ENCODE measurements at regions not wholly inside any gene's neighbourhood (a gene's known extent, or its start where the extent isn't known, plus 50 kb on each side); places are given as distances from the start of the nearest gene placed in this dataset.

- DNase-seq (ENCODE audit: low read depth): no peak
These were observed 114.9 kb upstream of the SLC45A1 start for GRCh38 chr1:8203056-8203455.

DNA sequence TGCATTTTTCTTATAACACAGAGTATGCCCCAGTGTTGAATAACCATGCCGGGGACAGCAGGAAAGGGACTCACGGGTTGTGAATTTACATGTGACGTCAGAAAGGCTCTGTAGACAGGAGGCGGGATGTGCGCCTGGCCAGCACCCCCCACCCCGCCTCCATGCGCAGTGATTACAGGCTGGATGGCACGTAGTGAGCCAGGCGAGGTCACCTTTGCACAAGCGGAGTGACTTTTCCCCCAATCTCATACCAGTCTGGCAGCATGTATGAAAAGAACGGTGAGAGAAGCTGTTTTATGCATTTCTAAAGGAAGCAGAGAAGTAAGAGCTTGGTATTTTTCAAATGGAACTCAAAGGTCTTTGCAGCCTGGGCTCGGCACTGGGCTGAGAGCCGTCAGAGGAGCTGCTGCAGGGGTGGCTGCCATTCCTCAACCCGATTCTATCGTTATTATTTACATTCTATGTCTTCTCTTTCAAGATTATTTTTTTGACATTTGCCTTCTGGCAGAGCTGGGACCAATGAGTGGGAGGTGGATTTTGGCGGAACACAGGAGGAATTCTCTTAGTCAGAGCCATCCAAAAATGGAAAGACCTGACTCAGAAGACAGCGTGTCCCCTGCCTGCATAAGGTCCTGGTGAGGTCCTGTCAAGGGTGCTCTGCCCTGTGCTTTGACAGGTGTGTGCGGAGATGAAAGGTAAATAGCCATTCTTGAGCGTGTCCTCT, 115.6 kb upstream of the SLC45A1 start:
- DNase-seq (ENCODE audit: low read depth): no peak

GRCh38 chr1:8201331-8201861, 116.5 kb upstream of the SLC45A1 start:
- DNase-seq (ENCODE audit: low read depth): no peak

GRCh38 chr1:8200317-8201115, 117.4 kb upstream of the SLC45A1 start:
- no peak for DNase-seq (ENCODE audit: low read depth)

DNA sequence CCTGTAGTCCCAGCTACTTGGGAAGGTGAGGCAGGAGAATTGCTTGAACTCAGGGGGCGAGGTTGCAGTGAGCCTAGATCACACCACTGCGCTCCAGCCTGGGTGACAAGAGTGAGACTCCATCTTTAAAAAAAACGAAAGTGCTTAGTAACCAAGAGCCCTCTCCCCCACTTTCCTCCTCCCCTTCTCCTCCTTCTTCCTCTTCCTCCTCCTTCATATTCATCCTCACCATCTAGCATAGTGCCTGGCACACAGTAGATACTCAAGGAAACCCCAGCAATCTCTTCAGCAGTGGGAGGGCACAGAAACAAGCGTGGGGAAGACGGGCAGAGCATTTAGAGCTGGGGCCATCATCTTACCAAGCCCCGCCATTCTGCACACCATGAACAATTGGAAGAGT, 119.4 kb upstream of the SLC45A1 start:
- DNase-seq (ENCODE audit: low read depth): no peak

GRCh38 chr1:8197493-8198282, 120.2 kb upstream of the SLC45A1 start:
- peak; percentile 31 for DNase-seq (ENCODE audit: low read depth)

DNA sequence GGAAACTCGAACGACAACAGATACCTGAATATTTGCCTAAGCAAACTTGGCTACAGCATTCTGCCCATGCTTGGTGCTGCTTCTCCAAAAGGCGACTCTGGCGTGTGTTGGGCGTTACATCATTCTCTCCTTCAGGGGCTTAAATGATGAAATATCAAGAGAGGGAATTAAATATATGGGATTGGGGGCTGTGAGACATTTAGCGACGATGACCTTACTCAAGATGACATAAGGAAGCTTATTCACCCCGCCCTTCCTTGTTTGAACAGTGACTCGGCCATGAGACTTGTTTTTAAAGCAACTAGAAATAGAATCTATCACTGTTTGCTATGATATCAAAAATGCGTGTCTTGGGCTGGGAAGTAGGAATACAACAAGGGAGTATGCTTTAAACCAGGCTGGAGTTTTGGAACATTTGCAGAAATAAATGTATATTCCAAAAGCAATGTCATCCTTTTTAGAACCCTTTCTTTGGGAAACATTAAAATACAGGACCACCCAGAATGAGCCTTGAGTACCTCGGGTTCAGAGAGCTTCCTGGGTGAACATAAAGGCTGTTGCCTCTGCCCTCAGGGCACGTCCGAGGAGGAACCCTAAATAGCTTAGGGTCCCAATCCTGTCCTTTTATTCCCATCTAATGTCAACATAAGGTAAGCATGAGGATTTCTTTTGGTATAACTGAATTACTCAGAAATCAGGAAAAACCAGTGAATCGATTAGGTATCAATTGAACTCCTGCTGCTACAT, 123.3 kb upstream of the SLC45A1 start:
- no peak for DNase-seq (ENCODE audit: low read depth)

DNA sequence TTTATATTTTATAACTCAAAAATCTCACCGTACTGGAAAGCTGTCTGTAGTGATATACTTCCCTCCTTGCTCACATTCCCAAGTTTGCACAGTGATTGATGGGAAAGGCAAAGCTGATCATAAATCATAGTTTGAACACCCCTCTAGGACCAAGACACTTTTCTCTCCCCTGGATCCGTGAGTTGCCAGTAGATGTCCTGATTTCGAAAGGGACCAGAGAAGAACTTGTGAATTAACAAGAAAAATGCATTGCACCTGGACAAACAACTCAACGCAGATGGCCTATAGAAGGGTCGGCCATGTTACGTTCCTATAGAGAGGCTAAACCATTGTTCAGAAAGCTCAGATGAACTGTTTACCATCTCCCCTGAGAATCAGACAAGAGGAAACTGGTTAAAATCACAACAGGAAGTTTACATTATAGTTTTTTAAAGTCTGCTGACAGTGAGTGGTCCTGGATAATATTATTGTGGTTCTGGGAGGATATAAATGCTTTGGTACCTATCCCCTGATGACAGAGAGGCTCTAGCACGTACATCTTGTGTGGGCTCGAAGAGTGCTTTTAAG, 124.0 kb upstream of the SLC45A1 start:
- no peak for DNase-seq (ENCODE audit: low read depth)

DNA sequence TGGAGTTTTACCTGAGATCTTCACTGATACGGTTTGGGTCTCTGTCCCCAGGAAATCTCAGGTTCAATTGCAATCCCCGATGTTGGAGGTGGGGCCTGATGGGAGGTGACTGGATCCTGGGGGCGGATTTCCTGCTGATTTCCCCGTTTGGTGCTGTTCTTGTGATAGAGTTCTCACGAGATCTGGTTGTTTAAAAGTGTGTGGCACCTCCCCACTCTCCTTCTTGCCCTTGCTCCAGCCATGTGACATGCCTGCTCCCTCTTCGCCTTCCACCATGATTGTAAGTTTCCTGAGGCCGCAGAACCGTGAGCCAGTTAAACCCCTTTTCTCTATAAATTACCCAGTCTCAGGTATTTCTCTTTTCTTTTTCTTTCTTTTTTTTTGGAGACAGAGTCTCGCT, 126.4 kb upstream of the SLC45A1 start:
- DNase-seq (ENCODE audit: low read depth): no peak

GRCh38 chr1:8189931-8190483, 127.9 kb upstream of the SLC45A1 start:
- DNase-seq (ENCODE audit: low read depth): no peak

DNA sequence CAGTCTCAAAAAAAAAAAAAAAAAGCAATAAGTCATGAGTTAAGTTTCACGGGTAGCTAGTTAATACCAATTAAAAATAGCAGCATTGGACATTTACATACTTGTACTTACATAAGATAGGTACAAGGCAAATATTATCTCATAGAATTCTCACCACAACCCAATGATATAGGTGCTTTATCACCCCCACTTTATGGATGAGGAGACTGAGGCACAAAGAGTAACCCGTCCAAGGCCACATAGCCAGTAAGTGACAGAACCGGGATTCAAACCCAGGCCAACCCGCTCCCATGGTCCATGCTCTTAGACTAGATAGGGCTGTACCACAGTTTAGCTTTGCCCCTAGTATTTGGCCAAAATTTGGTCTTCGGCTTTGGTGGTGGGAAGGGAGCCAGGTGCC, 132.5 kb upstream of the SLC45A1 start:
- DNase-seq (ENCODE audit: low read depth): no peak

GRCh38 chr1:8184301-8184700, 133.6 kb upstream of the SLC45A1 start:
- no peak for DNase-seq (ENCODE audit: low read depth)

- no peak for DNase-seq (ENCODE audit: low read depth)
These were observed 135.7 kb upstream of the SLC45A1 start for GRCh38 chr1:8182034-8182761.

DNA sequence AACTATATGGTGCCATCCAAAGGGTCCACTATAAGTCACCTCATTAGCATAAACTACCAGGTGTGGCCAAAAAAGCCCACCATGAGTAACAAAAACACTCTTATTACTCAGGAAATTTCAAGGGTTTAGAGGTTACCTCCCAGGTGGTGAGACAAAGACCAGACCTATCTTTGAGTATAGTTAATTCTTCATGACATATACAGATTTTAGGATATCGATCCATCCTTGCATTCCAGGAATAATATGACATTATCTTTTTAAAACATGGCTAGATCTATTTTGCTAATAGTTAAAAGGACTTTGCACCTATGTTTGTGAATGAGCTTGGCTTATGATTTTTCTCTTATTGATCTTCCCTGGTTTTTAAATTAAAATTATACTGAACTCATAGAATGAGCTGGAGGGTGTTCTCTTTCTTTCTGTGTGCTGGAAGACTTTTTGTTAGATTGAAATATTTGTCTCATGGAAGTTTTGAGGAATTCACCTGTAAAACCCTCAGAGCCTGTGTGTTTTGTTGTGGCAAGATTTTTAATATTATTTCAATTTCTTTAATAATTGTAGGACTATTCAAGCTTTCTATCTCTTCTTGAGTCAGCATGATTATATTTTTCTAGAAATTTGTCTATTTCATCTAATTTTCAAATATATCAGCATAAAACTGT, 138.7 kb upstream of the SLC45A1 start:
- DNase-seq (ENCODE audit: low read depth): no peak

DNA sequence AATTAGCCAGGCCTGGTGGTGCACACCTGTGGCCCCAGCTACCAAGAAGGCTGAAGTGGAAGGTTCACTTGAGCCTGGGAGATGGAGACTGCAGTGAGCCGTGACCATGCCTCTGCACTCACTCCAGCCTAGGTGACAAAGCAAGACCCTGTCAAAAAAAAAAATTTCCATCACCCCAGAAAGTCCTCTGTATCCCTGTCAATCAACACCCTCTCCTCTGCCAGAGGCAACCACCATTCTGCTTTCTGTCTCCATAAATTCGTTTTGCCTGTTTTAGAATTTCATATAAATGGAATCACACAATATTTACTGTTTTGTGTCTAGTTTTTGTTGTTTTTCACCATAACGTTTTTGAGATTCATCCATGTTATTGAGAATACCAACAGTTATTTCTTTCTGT, 141.6 kb upstream of the SLC45A1 start:
- no peak for DNase-seq (ENCODE audit: low read depth)

DNA sequence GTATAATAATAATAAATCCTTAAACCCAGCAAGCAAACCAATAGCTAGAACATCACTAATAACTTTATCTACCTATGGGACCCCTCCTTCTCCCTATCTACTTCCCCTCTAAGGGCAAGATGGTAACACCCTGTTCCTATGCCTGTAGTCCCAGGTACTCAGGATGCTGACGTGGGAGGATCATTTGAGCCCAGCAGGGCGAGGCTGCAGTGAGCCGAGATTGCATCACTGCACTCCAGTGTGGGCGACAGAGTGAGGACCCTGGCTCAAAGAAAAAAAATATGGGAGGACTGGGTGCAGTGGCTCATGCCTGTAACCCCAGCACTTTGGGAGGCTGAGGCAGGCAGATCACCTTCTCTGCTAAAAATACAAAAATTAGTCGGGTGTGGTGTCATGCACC, 143.1 kb upstream of the SLC45A1 start:
- no peak for DNase-seq (ENCODE audit: low read depth)

DNA sequence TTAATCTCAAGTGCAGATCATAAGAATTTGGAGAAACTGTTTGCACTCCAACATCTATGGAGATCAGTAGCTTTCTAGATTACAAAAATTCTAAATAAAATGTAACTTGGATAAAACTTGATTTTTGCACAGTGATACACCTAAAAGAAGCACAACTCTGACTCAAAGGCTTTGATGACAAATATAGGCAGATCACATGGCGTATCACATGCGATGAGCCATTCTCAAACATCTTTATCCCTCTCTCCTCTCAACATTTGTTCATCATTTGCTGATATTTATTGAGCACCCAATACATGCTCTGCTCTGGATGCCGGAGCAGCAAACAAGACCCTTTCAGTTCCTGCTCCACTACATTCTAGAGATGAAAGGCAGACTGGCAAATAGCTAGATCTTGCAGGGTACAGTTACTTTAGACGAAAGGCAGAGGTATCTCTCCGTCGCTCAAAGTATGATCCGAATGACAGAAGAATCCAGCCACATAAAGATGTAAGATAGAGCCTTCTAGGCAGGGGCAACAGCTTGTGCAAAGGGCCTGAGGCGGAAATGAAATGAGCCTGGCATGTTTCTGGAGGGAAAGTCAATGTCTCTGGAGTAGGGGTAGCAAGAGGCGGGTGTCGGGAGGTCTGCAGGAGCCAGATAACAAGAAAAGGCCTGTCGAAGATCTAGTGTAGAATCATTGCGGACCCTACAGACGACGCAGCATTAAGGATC, 145.8 kb upstream of the ERRFI1 start:
- no peak for DNase-seq (ENCODE audit: low read depth)

- DNase-seq (ENCODE audit: low read depth): no peak
These were observed 144.1 kb upstream of the ERRFI1 start for GRCh38 chr1:8170059-8170835.
